ENCODE measurements at regions not wholly inside any gene's neighbourhood (a gene's known extent, or its start where the extent isn't known, plus 50 kb on each side); places are given as distances from the start of the nearest gene placed in this dataset.

GRCh38 chr20:11119573-11119972 lies 445.8 kb upstream of the JAG1 start:
- no peak overlapping the region for H3K4me3 ChIP-seq
- no peaks in the 10 kb centered on the region for H3K9me3 ChIP-seq (ENCODE audit: low read depth)
- H3K27me3 ChIP-seq = no peaks in the 10 kb centered on the region
- no peaks in the 10 kb centered on the region for H3K4me1 ChIP-seq (ENCODE audit: low read depth)
- no peak for TF ChIP-seq CTCF (IDR thresholded peaks at IDR 0.05; ENCODE audit: low read depth, low read length)
- no peak overlapping the region for H3K27ac ChIP-seq
- no peak for DNase-seq (ENCODE audit: low read depth in 1 of 2, low spot score in 1 of 2)
- no peaks in the 10 kb centered on the region for H3K36me3 ChIP-seq

GRCh38 chr20:11120431-11120830 lies 446.6 kb upstream of the JAG1 start:
- no peak for TF ChIP-seq CTCF (IDR thresholded peaks at IDR 0.05; ENCODE audit: low read depth, low read length)
- no peak overlapping the region for H3K27ac ChIP-seq
- H3K4me1 ChIP-seq (ENCODE audit: low read depth) = no peaks in the 10 kb centered on the region
- H3K9me3 ChIP-seq (ENCODE audit: low read depth) = no peaks in the 10 kb centered on the region
- no peaks in the 10 kb centered on the region for H3K27me3 ChIP-seq
- DNase-seq (ENCODE audit: low read depth in 1 of 2, low spot score in 1 of 2) = no peak
- H3K4me3 ChIP-seq = no peak overlapping the region
- H3K36me3 ChIP-seq = no peaks in the 10 kb centered on the region

- no peaks in the 10 kb centered on the region for H3K9me3 ChIP-seq (ENCODE audit: low read depth)
- no peaks in the 10 kb centered on the region for H3K4me1 ChIP-seq (ENCODE audit: low read depth)
- DNase-seq (ENCODE audit: low read depth in 1 of 2, low spot score in 1 of 2) = no peak
- no peak for TF ChIP-seq CTCF (IDR thresholded peaks at IDR 0.05; ENCODE audit: low read depth, low read length)
- no peaks in the 10 kb centered on the region for H3K27me3 ChIP-seq
- H3K27ac ChIP-seq = no peak overlapping the region
- no peaks in the 10 kb centered on the region for H3K36me3 ChIP-seq
- no peak overlapping the region for H3K4me3 ChIP-seq
Measured at GRCh38 chr20:11124849-11125505, 451.2 kb upstream of the JAG1 start.

GRCh38 chr20:11128220-11128718 lies 454.5 kb upstream of the JAG1 start:
- Histone ChIP-seq H3K4me1 (ENCODE audit: low read depth) (no peaks in the 10 kb centered on the region), H3K27ac (no peak overlapping the region), H3K9me3 (ENCODE audit: low read depth) (no peaks in the 10 kb centered on the region), H3K4me3 (no peak overlapping the region), H3K36me3 (no peaks in the 10 kb centered on the region), H3K27me3 (no peaks in the 10 kb centered on the region)
- DNase-seq (ENCODE audit: low read depth in 1 of 2, low spot score in 1 of 2) = peak in 1 of 2 donors; percentile 70
- no peak for TF ChIP-seq CTCF (IDR thresholded peaks at IDR 0.05; ENCODE audit: low read depth, low read length)

- H3K4me1 ChIP-seq (ENCODE audit: low read depth) = no peaks in the 10 kb centered on the region
- no peak for TF ChIP-seq CTCF (IDR thresholded peaks at IDR 0.05; ENCODE audit: low read depth, low read length)
- no peaks in the 10 kb centered on the region for H3K36me3 ChIP-seq
- H3K27me3 ChIP-seq = no peaks in the 10 kb centered on the region
- no peak for DNase-seq (ENCODE audit: low read depth in 1 of 2, low spot score in 1 of 2)
- no peak overlapping the region for H3K27ac ChIP-seq
- no peak overlapping the region for H3K4me3 ChIP-seq
- H3K9me3 ChIP-seq (ENCODE audit: low read depth) = no peaks in the 10 kb centered on the region
Measured at GRCh38 chr20:11128721-11129120, 454.9 kb upstream of the JAG1 start.
